HT1080 (cell line): ENCODE measurements at regions not wholly inside any gene's neighbourhood (a gene's known extent, or its start where the extent isn't known, plus 50 kb on each side); places are given as distances from the start of the nearest gene placed in this dataset.
"Not testable (repeated sequence)": the region's sequence is repeated elsewhere in the genome, so short reads cannot be mapped to it uniquely, and the experiment has no call there.

Experiments
- DNase-seq: peaks from one replicate; pipeline ENCODE4 v3.0.0-alpha.2; 2015; ENCODE audit warnings: low read depth

GRCh38 chr9:26172301-26172700 is 494.1 kb upstream of the TUSC1 start:
- DNase-seq: no peak

GRCh38 chr9:26171691-26172090 is 493.4 kb upstream of the TUSC1 start:
- DNase-seq: no peak

- no peak for DNase-seq
These were observed 491.9 kb upstream of the TUSC1 start for GRCh38 chr9:26170190-26170589.

GRCh38 chr9:26169708-26170107 is 491.5 kb upstream of the TUSC1 start:
- peak; percentile 55 for DNase-seq

- no peak for DNase-seq
These were observed 488.3 kb upstream of the TUSC1 start for GRCh38 chr9:26166537-26166936.

- no peak for DNase-seq
These were observed 487.2 kb upstream of the TUSC1 start for GRCh38 chr9:26165426-26165825.

- DNase-seq: no peak
These were observed 485.7 kb upstream of the TUSC1 start for GRCh38 chr9:26163931-26164330.

GRCh38 chr9:26159575-26160392 is 481.5 kb upstream of the TUSC1 start:
- no peak for DNase-seq

GRCh38 chr9:26158631-26159150 is 480.4 kb upstream of the TUSC1 start:
- no peak for DNase-seq

GRCh38 chr9:26157411-26157810 is 479.2 kb upstream of the TUSC1 start:
- DNase-seq: no peak

- no peak for DNase-seq
These were observed 474.1 kb upstream of the TUSC1 start for GRCh38 chr9:26152350-26152749.

- DNase-seq: no peak
These were observed 469.9 kb upstream of the TUSC1 start for GRCh38 chr9:26148128-26148527.

- DNase-seq: no peak
These were observed 467.7 kb upstream of the TUSC1 start for GRCh38 chr9:26145938-26146337.

- no peak for DNase-seq
These were observed 464.4 kb upstream of the TUSC1 start for GRCh38 chr9:26142631-26143030.

- no peak for DNase-seq
These were observed 464.0 kb upstream of the TUSC1 start for GRCh38 chr9:26142201-26142600.

- no peak for DNase-seq
These were observed 455.3 kb upstream of the TUSC1 start for GRCh38 chr9:26133537-26133936.

GRCh38 chr9:26132746-26133312 is 454.6 kb upstream of the TUSC1 start:
- DNase-seq: no peak

GRCh38 chr9:26131886-26132285 is 453.6 kb upstream of the TUSC1 start:
- no peak for DNase-seq

- no peak for DNase-seq
These were observed 451.0 kb upstream of the TUSC1 start for GRCh38 chr9:26129217-26129616.

- DNase-seq: no peak
These were observed 447.4 kb upstream of the TUSC1 start for GRCh38 chr9:26125693-26126092.

- DNase-seq: not testable (repeated sequence)
These were observed 437.8 kb upstream of the TUSC1 start for GRCh38 chr9:26116085-26116484.

GRCh38 chr9:26112724-26113123 is 434.5 kb upstream of the TUSC1 start:
- DNase-seq: peak; percentile 41

- DNase-seq: no peak
These were observed 408.2 kb upstream of the TUSC1 start for GRCh38 chr9:26086396-26086795.
